Mesothelial cell of epicardium (in vitro differentiated cells): ENCODE measurements at regions not wholly inside any gene's neighbourhood (a gene's known extent, or its start where the extent isn't known, plus 50 kb on each side); places are given as distances from the start of the nearest gene placed in this dataset.

Experiments used
- DNase-seq, 2 experiments: peaks; one replicate each; pipeline ENCODE4 v3.0.0; 2021; ENCODE audit warnings: low spot score in 2 of 2; ENCODE audit not compliant: unreplicated experiment in 2 of 2
- H3K27ac Mint-ChIP-seq: 2 replicates; pipeline ENCODE4 v1.8.0; 2021; ENCODE audit warnings: mixed read lengths
- H3K27me3 Mint-ChIP-seq: 2 replicates; pipeline ENCODE4 v1.8.0; 2021; ENCODE audit warnings: low read depth, mixed read lengths
- H3K36me3 Mint-ChIP-seq: 2 replicates; pipeline ENCODE4 v1.8.0; 2021; ENCODE audit warnings: mixed read lengths
- H3K4me1 Mint-ChIP-seq: 2 replicates; pipeline ENCODE4 v1.8.0; 2021; ENCODE audit warnings: mixed read lengths
- H3K4me3 Mint-ChIP-seq: 2 replicates; pipeline ENCODE4 v1.8.0; 2021; ENCODE audit warnings: mild to moderate bottlenecking, moderate library complexity, mixed read lengths
- H3K9me3 Mint-ChIP-seq: 2 replicates; pipeline ENCODE4 v1.8.0; 2021; ENCODE audit warnings: mixed read lengths
- CTCF ChIP-seq: fragments of 200-600 bp; sonication (generic); IDR thresholded peaks from one replicate; pipeline ENCODE4 v1.5.0; 2021; ENCODE audit warnings: antibody characterized with exemption; ENCODE audit not compliant: unreplicated experiment

- Mint-ChIP-seq H3K27ac (no peak overlapping the region), H3K4me1 (peaks cover 2% of the 10 kb centered on the region), H3K27me3 (no peaks in the 10 kb centered on the region), H3K4me3 (no peak overlapping the region), H3K36me3 (peaks cover 4% of the 10 kb centered on the region), H3K9me3 (peaks cover 19% of the 10 kb centered on the region)
- DNase-seq, result no peak
- TF ChIP-seq CTCF, result no peak
Observed at GRCh38 chr5:74226716-74227485, 413.6 kb downstream of the ENC1 start.

- no peak for TF ChIP-seq CTCF
- no peaks in the 10 kb centered on the region for H3K27me3 Mint-ChIP-seq
- peaks cover 4% of the 10 kb centered on the region for H3K36me3 Mint-ChIP-seq
- peaks cover 2% of the 10 kb centered on the region for H3K4me1 Mint-ChIP-seq
- H3K4me3 Mint-ChIP-seq, result no peak overlapping the region
- no peak for DNase-seq
- peaks cover 19% of the 10 kb centered on the region for H3K9me3 Mint-ChIP-seq
- H3K27ac Mint-ChIP-seq, result no peak overlapping the region
Observed at GRCh38 chr5:74225587-74225986, 414.9 kb downstream of the ENC1 start.

- H3K27me3 Mint-ChIP-seq, result no peaks in the 10 kb centered on the region
Observed at GRCh38 chr5:74224331-74224730, 416.2 kb downstream of the ENC1 start.

GRCh38 chr5:74222806-74223205 lies 417.7 kb downstream of the ENC1 start:
- H3K4me1 Mint-ChIP-seq, result peaks cover 2% of the 10 kb centered on the region

More at GRCh38 chr5:74224331-74224730, 416.2 kb downstream of the ENC1 start:
- no peak for TF ChIP-seq CTCF
- Mint-ChIP-seq H3K36me3 (peaks cover 7% of the 10 kb centered on the region), H3K4me1 (peaks cover 2% of the 10 kb centered on the region), H3K9me3 (peaks cover 15% of the 10 kb centered on the region), H3K27ac (no peak overlapping the region), H3K4me3 (no peak overlapping the region)
- no peak for DNase-seq

GRCh38 chr5:74221413-74221812 lies 419.1 kb downstream of the ENC1 start:
- Mint-ChIP-seq H3K4me3 (no peak overlapping the region), H3K27ac (no peak overlapping the region), H3K27me3 (no peaks in the 10 kb centered on the region), H3K4me1 (peaks cover 2% of the 10 kb centered on the region), H3K36me3 (peaks cover 12% of the 10 kb centered on the region), H3K9me3 (peaks cover 24% of the 10 kb centered on the region)
- TF ChIP-seq CTCF, result no peak
- no peak for DNase-seq

More at GRCh38 chr5:74222806-74223205, 417.7 kb downstream of the ENC1 start:
- no peak overlapping the region for H3K4me3 Mint-ChIP-seq
- peaks cover 24% of the 10 kb centered on the region for H3K9me3 Mint-ChIP-seq
- H3K36me3 Mint-ChIP-seq, result peaks cover 12% of the 10 kb centered on the region
- H3K27me3 Mint-ChIP-seq, result no peaks in the 10 kb centered on the region
- no peak for DNase-seq
- TF ChIP-seq CTCF, result no peak
- no peak overlapping the region for H3K27ac Mint-ChIP-seq
